Subcutaneous abdominal adipose tissue (tissue), 5 donors: ENCODE measurements at regions not wholly inside any gene's neighbourhood (a gene's known extent, or its start where the extent isn't known, plus 50 kb on each side); places are given as distances from the start of the nearest gene placed in this dataset.

ENCODE experiments used
- H3K27ac ChIP-seq: one replicate; pipeline ENCODE4 v1.7.0; 2013; ENCODE audit warnings: low read depth, mild to moderate bottlenecking, inconsistent platforms, low read length, moderate library complexity
- H3K27me3 ChIP-seq, 5 donors: one replicate each; pipeline ENCODE4 v1.7.0; 2013; ENCODE audit warnings: low read length in 5 of 5, inconsistent platforms in 1 of 5; ENCODE audit not compliant: control insufficient read depth in 5 of 5, insufficient read depth in 4 of 5
- H3K36me3 ChIP-seq, 5 donors: one replicate each; pipeline ENCODE4 v1.7.0; 2013; ENCODE audit warnings: low read length in 5 of 5; ENCODE audit not compliant: control insufficient read depth in 5 of 5, insufficient read depth in 5 of 5
- H3K4me1 ChIP-seq, 5 donors: one replicate each; pipeline ENCODE4 v1.7.0; 2013; ENCODE audit warnings: low read length in 5 of 5, mild to moderate bottlenecking in 3 of 5, moderate library complexity in 1 of 5; ENCODE audit not compliant: control insufficient read depth in 5 of 5, insufficient read depth in 5 of 5
- H3K4me3 ChIP-seq, 5 donors: one replicate each; pipeline ENCODE4 v1.7.0; 2013; ENCODE audit warnings: low read length in 5 of 5, low read depth in 1 of 5
- H3K9ac ChIP-seq, 5 donors: one replicate each; pipeline ENCODE4 v1.7.0; 2013; ENCODE audit warnings: low read length in 5 of 5, mild to moderate bottlenecking in 4 of 5, moderate library complexity in 3 of 5
- H3K9me3 ChIP-seq, 5 donors: one replicate each; pipeline ENCODE4 v1.7.0; 2013; ENCODE audit warnings: low read length in 5 of 5; ENCODE audit not compliant: control insufficient read depth in 5 of 5
- donor health status: healthy.
- donor health status: healthy.
- donor health status: healthy.
- donor health status: healthy.
- donor health status: healthy.

- Histone ChIP-seq H3K9ac (no peak overlapping the region), H3K4me1 (peaks cover 0 to 15% (median 0%) of the 10 kb centered on the region in 5 donors), H3K27me3 (peaks cover 3 to 25% (median 22%) of the 10 kb centered on the region in 5 donors), H3K9me3 (peaks cover 0 to 21% (median 15%) of the 10 kb centered on the region in 5 donors), H3K27ac (no peak overlapping the region), H3K36me3 (no peaks in the 10 kb centered on the region), H3K4me3 (no peak overlapping the region)
Observed at GRCh38 chrX:39974270-39974669, 123.5 kb downstream of the BCOR start.

GRCh38 chrX:39975101-39975925 lies 122.4 kb downstream of the BCOR start:
- Histone ChIP-seq H3K4me3 (no peak overlapping the region), H3K4me1 (peaks cover 0 to 12% (median 0%) of the 10 kb centered on the region in 5 donors), H3K36me3 (no peaks in the 10 kb centered on the region), H3K27me3 (peaks cover 2 to 23% (median 12%) of the 10 kb centered on the region in 5 donors), H3K9me3 (peaks cover 0 to 18% (median 15%) of the 10 kb centered on the region in 5 donors), H3K9ac (no peak overlapping the region), H3K27ac (no peak overlapping the region)

GRCh38 chrX:39981946-39982345 lies 115.8 kb downstream of the BCOR start:
- Histone ChIP-seq H3K27me3 (peaks cover 3 to 18% (median 11%) of the 10 kb centered on the region in 5 donors), H3K9me3 (peaks cover 0 to 7% (median 4%) of the 10 kb centered on the region in 5 donors), H3K36me3 (no peaks in the 10 kb centered on the region), H3K27ac (no peak overlapping the region), H3K4me3 (no peak overlapping the region), H3K9ac (no peak overlapping the region), H3K4me1 (peaks cover 0 to 13% (median 5%) of the 10 kb centered on the region in 5 donors)

GRCh38 chrX:39982948-39983347 lies 114.8 kb downstream of the BCOR start:
- no peak overlapping the region for H3K9ac ChIP-seq
- H3K4me3 ChIP-seq, result no peak overlapping the region
- peaks cover 0 to 7% (median 4%) of the 10 kb centered on the region in 5 donors for H3K9me3 ChIP-seq
- no peak overlapping the region for H3K27ac ChIP-seq
- H3K36me3 ChIP-seq, result no peaks in the 10 kb centered on the region
- peaks cover 3 to 18% (median 11%) of the 10 kb centered on the region in 5 donors for H3K27me3 ChIP-seq
- H3K4me1 ChIP-seq, result peaks cover 0 to 13% (median 5%) of the 10 kb centered on the region in 5 donors

GRCh38 chrX:39983715-39984114 lies 114.0 kb downstream of the BCOR start:
- no peak overlapping the region for H3K9ac ChIP-seq
- H3K4me3 ChIP-seq, result no peak overlapping the region
- peaks cover 0 to 7% (median 4%) of the 10 kb centered on the region in 5 donors for H3K9me3 ChIP-seq
- no peak overlapping the region for H3K27ac ChIP-seq
- H3K36me3 ChIP-seq, result no peaks in the 10 kb centered on the region
- H3K4me1 ChIP-seq, result peaks cover 0 to 13% (median 5%) of the 10 kb centered on the region in 5 donors
- H3K27me3 ChIP-seq, result peaks cover 3 to 16% (median 11%) of the 10 kb centered on the region in 5 donors

- peaks cover 0 to 7% (median 4%) of the 10 kb centered on the region in 5 donors for H3K9me3 ChIP-seq
- no peak overlapping the region for H3K9ac ChIP-seq
- no peak overlapping the region for H3K4me3 ChIP-seq
- no peak overlapping the region for H3K27ac ChIP-seq
- H3K4me1 ChIP-seq, result peaks cover 0 to 13% (median 5%) of the 10 kb centered on the region in 5 donors
- H3K27me3 ChIP-seq, result peaks cover 3 to 16% (median 9%) of the 10 kb centered on the region in 5 donors
- no peaks in the 10 kb centered on the region for H3K36me3 ChIP-seq
Observed at GRCh38 chrX:39984191-39984956, 113.4 kb downstream of the BCOR start.

GRCh38 chrX:39985071-39985470 lies 112.7 kb downstream of the BCOR start:
- H3K4me3 ChIP-seq, result no peak overlapping the region
- H3K9ac ChIP-seq, result no peak overlapping the region
- H3K27me3 ChIP-seq, result peaks cover 2 to 16% (median 9%) of the 10 kb centered on the region in 5 donors
- H3K27ac ChIP-seq, result no peak overlapping the region
- H3K9me3 ChIP-seq, result peaks cover 0 to 7% (median 4%) of the 10 kb centered on the region in 5 donors
- peaks cover 0 to 13% (median 5%) of the 10 kb centered on the region in 5 donors for H3K4me1 ChIP-seq
- H3K36me3 ChIP-seq, result no peaks in the 10 kb centered on the region

- Histone ChIP-seq H3K4me3 (no peak overlapping the region), H3K4me1 (peaks cover 0 to 13% (median 5%) of the 10 kb centered on the region in 5 donors), H3K27me3 (peaks cover 4 to 18% (median 12%) of the 10 kb centered on the region in 5 donors), H3K9me3 (peaks cover 0 to 7% (median 4%) of the 10 kb centered on the region in 5 donors), H3K36me3 (no peaks in the 10 kb centered on the region), H3K27ac (no peak overlapping the region), H3K9ac (no peak overlapping the region)
Observed at GRCh38 chrX:39985551-39985950, 112.2 kb downstream of the BCOR start.

GRCh38 chrX:39988496-39988895 lies 109.3 kb downstream of the BCOR start:
- Histone ChIP-seq H3K36me3 (no peaks in the 10 kb centered on the region), H3K4me1 (peaks cover 0 to 13% (median 5%) of the 10 kb centered on the region in 5 donors), H3K27ac (no peak overlapping the region), H3K9me3 (no peaks in the 10 kb centered on the region), H3K9ac (no peak overlapping the region), H3K4me3 (no peak overlapping the region), H3K27me3 (peaks cover 4 to 12% (median 9%) of the 10 kb centered on the region in 5 donors)
